Uterus (tissue), 3 donors: ENCODE measurements at regions not wholly inside any gene's neighbourhood (a gene's known extent, or its start where the extent isn't known, plus 50 kb on each side); places are given as distances from the start of the nearest gene placed in this dataset.

Experiments used
- DNase-seq, 2 donors: peaks; one replicate each; pipeline ENCODE4 v3.0.0-alpha.2; 2019 to 2020
- H3K27ac ChIP-seq, 2 donors: fragments of 200-600 bp; sonication (generic); 1 replicate in 1 of 2; 2 replicates in 1 of 2; pipeline ENCODE4 v1.5.1; 2016 to 2018
- H3K27me3 ChIP-seq, 2 donors: fragments of 200-600 bp; sonication (generic); one replicate each; pipeline ENCODE4 v1.5.1; 2018 to 2019; ENCODE audit warnings: control low read depth in 1 of 2
- H3K36me3 ChIP-seq, 2 donors: fragments of 200-600 bp; sonication (generic); one replicate each; pipeline ENCODE4 v1.5.1; 2019; ENCODE audit warnings: control low read depth in 1 of 2
- H3K4me1 ChIP-seq, 2 donors: fragments of 200-600 bp; sonication (generic); one replicate each; pipeline ENCODE4 v1.5.1; 2018 to 2019; ENCODE audit warnings: control low read depth in 1 of 2
- H3K4me3 ChIP-seq, 2 donors: fragments of 200-600 bp; sonication (generic); 1 replicate in 1 of 2; 2 replicates in 1 of 2; pipeline ENCODE4 v1.5.1; 2018 to 2019; ENCODE audit warnings: mild to moderate bottlenecking in 1 of 2
- H3K9me3 ChIP-seq, 2 donors: fragments of 200-600 bp; sonication (generic); one replicate each; pipeline ENCODE4 v1.5.1; 2019; ENCODE audit warnings: control low read depth in 1 of 2
- CTCF ChIP-seq, 4 experiments: fragments of 200-600 bp in 2 of 4; fragments of 450-650 bp in 2 of 4; sonication (generic) in 2 of 4; IDR thresholded peaks; one replicate each; pipeline ENCODE4 v1.5.1; 2016 to 2019; ENCODE audit warnings: antibody characterized with exemption in 4 of 4, mild to moderate bottlenecking in 2 of 4, moderate library complexity in 1 of 4
- POLR2A ChIP-seq, 2 donors: fragments of 450-650 bp; IDR thresholded peaks; one replicate each; pipeline ENCODE4 v1.6.1; 2016; ENCODE audit warnings: antibody characterized with exemption in 2 of 2, mild to moderate bottlenecking in 1 of 2, moderate library complexity in 1 of 2
- intact Hi-C: fragments of 100-400 bp; cut with DNase I; formaldehyde crosslinking; loops from one replicate; pipeline ENCODE4 v1.15.1; 2023; ENCODE audit warnings: low total_unique reads
- donor health status: DM: yes; HTN: yes; CAD: no.

- Histone ChIP-seq H3K27ac (no peak overlapping the region), H3K4me3 (no peak overlapping the region), H3K27me3 (no peaks in the 10 kb centered on the region), H3K4me1 (no peaks in the 10 kb centered on the region), H3K9me3 (no peaks in the 10 kb centered on the region), H3K36me3 (no peaks in the 10 kb centered on the region)
- no peak for TF ChIP-seq POLR2A (IDR thresholded peaks at IDR 0.05)
- no peak for TF ChIP-seq CTCF (IDR thresholded peaks at IDR 0.05)
- no peak for DNase-seq
- intact Hi-C loops, result no loop called here
These were observed 80.9 kb upstream of the TLR3 start for GRCh38 chr4:185987961-185988627.

GRCh38 chr4:185991770-185992169, 77.2 kb upstream of the TLR3 start:
- TF ChIP-seq CTCF (IDR thresholded peaks at IDR 0.05) (no peak), POLR2A (IDR thresholded peaks at IDR 0.05) (no peak)
- H3K4me1 ChIP-seq, result no peaks in the 10 kb centered on the region
- no peaks in the 10 kb centered on the region for H3K27me3 ChIP-seq
- H3K4me3 ChIP-seq, result no peak overlapping the region
- DNase-seq, result no peak
- H3K36me3 ChIP-seq, result no peaks in the 10 kb centered on the region
- H3K9me3 ChIP-seq, result no peaks in the 10 kb centered on the region
- intact Hi-C loops, result no loop called here
- H3K27ac ChIP-seq, result no peak overlapping the region

GRCh38 chr4:185992585-185992984, 76.4 kb upstream of the TLR3 start:
- H3K9me3 ChIP-seq, result no peaks in the 10 kb centered on the region
- H3K4me1 ChIP-seq, result no peaks in the 10 kb centered on the region
- no peak overlapping the region for H3K27ac ChIP-seq
- intact Hi-C loops, result no loop called here
- no peaks in the 10 kb centered on the region for H3K36me3 ChIP-seq
- H3K4me3 ChIP-seq, result no peak overlapping the region
- DNase-seq, result no peak
- H3K27me3 ChIP-seq, result no peaks in the 10 kb centered on the region
- no peak for TF ChIP-seq CTCF (IDR thresholded peaks at IDR 0.05)
- no peak for TF ChIP-seq POLR2A (IDR thresholded peaks at IDR 0.05)

- H3K27ac ChIP-seq, result no peak overlapping the region
- TF ChIP-seq POLR2A (IDR thresholded peaks at IDR 0.05) (no peak), CTCF (IDR thresholded peaks at IDR 0.05) (no peak)
- intact Hi-C loops, result no loop called here
These were observed 75.5 kb upstream of the TLR3 start for GRCh38 chr4:185993328-185993973.

GRCh38 chr4:185994750-185995149, 74.2 kb upstream of the TLR3 start:
- no peak for DNase-seq
- H3K4me3 ChIP-seq, result no peak overlapping the region
- H3K27me3 ChIP-seq, result no peaks in the 10 kb centered on the region
- no peaks in the 10 kb centered on the region for H3K36me3 ChIP-seq
- intact Hi-C loops, result no loop called here
- TF ChIP-seq CTCF (IDR thresholded peaks at IDR 0.05), result no peak
- no peak for TF ChIP-seq POLR2A (IDR thresholded peaks at IDR 0.05)
- no peak overlapping the region for H3K27ac ChIP-seq
- no peaks in the 10 kb centered on the region for H3K4me1 ChIP-seq
- H3K9me3 ChIP-seq, result no peaks in the 10 kb centered on the region

More at GRCh38 chr4:185993328-185993973, 75.5 kb upstream of the TLR3 start:
- no peak for DNase-seq
- Histone ChIP-seq H3K4me3 (no peak overlapping the region), H3K9me3 (no peaks in the 10 kb centered on the region), H3K4me1 (no peaks in the 10 kb centered on the region), H3K27me3 (no peaks in the 10 kb centered on the region), H3K36me3 (no peaks in the 10 kb centered on the region)
